Choroid plexus epithelial cell (primary cell): ENCODE measurements at regions not wholly inside any gene's neighbourhood (a gene's known extent, or its start where the extent isn't known, plus 50 kb on each side); places are given as distances from the start of the nearest gene placed in this dataset.
"Not testable (repeated sequence)": the region's sequence is repeated elsewhere in the genome, so short reads cannot be mapped to it uniquely, and the experiment has no call there.

ENCODE experiments used
- DNase-seq: peaks from one replicate; pipeline ENCODE4 v3.0.0-alpha.2; 2010; ENCODE audit warnings: low read depth
- H3K4me3 ChIP-seq: 2 replicates; pipeline ENCODE4 v1.5.1; 2011; ENCODE audit warnings: low read depth, mild to moderate bottlenecking, control low read depth, low read length, moderate library complexity
- TF ChIP-seq, protein P1 (sequence below): conservative IDR thresholded peaks from 2 replicates; pipeline ENCODE4 v1.5.1; 2011; ENCODE audit warnings: low read depth, mild to moderate bottlenecking, control low read depth, inconsistent platforms, low read length, moderate library complexity

DNA sequence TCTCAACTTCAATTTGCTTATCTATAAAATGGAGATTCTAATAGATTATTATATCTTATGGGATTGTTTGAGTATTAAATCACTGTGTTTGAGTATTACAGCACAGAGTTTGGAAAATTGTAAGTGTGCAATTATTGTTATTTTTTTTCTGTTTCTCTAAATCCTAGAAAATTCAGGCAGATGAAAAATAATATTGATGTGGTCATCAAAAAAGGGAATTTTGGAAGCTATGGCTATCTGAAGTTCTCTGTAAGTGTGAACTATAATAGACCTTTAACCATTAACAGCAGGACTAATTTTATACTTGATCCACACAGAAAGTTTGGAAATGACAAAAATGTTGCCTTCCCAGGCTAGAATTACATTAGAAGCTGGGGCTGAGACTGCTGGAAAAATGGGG is 393.2 kb downstream of the SUCLG1 start:
- DNase-seq = no peak
- no peak overlapping the region for H3K4me3 ChIP-seq
- TF ChIP-seq, protein P1, sequence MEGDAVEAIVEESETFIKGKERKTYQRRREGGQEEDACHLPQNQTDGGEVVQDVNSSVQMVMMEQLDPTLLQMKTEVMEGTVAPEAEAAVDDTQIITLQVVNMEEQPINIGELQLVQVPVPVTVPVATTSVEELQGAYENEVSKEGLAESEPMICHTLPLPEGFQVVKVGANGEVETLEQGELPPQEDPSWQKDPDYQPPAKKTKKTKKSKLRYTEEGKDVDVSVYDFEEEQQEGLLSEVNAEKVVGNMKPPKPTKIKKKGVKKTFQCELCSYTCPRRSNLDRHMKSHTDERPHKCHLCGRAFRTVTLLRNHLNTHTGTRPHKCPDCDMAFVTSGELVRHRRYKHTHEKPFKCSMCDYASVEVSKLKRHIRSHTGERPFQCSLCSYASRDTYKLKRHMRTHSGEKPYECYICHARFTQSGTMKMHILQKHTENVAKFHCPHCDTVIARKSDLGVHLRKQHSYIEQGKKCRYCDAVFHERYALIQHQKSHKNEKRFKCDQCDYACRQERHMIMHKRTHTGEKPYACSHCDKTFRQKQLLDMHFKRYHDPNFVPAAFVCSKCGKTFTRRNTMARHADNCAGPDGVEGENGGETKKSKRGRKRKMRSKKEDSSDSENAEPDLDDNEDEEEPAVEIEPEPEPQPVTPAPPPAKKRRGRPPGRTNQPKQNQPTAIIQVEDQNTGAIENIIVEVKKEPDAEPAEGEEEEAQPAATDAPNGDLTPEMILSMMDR = no peak

DNA sequence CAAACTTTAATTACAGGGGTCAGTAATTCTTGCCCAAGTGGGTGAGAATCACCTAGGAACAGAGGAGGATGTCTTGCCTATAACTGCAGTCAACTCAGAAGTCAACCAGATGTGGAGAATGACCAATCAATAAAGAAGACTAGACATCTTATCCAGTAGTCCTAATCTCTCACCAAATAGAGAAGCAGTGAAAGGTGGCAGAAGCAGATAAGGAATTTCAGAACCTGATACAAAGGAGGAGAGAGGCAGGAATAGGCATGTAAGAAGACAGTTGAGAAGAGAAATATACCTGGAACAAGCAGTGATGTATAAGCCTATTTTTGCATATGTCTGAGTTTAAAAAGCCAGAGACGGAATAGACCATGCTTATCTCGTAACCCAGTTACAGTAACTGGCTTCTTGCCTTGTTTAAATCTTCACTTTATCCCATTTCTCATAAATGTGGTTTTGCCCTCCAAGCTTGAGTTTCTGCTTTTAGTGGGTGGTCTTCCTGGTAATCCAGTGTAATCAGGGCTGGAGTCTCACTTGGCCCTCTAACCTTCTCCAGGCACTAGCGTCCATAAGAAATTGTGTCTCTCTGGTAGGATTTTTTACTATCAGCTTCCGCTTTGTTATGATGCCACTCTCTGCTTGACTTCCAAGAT is 401.0 kb downstream of the SUCLG1 start:
- no peak overlapping the region for H3K4me3 ChIP-seq
- TF ChIP-seq, protein P1 = no peak
- no peak for DNase-seq

DNA sequence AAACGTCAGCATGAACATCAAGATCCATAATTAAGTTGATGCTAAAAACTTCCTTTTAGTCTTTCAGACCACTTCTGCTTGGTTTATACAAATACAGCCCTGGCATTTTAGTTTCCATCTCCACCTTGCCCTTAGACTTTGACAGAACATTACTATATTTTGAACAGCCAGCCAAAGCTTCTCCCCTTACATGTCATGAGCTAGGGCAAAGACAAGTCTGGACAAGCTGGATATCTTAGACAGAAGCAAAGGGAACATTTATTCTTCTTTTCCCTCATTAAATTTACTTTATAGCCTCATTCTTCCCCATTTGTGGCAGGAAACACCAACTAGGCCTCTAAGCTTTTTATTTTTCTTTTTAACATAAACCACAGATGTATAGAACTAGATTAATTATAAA is 403.3 kb downstream of the SUCLG1 start:
- TF ChIP-seq, protein P1 = no peak
- H3K4me3 ChIP-seq = no peak overlapping the region
- DNase-seq = no peak

DNA sequence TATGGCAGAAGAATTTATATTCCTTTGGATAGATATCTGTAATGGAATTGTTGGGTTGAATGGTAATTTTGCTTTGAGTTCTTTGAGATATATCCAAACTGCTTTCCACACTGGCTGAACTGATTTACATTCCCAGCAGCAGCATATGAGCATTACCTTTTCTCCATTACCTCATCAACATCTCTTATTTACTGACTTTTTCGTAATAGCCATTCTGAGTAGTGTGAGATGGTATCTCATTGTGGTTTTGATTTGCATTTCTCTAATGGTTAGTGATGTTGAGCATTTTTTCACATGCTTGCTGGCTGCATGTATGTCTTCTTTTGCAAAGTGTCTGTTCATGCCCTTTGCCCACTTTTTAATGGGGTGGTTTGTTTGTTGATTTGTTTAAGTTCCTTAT is 404.5 kb downstream of the SUCLG1 start:
- not testable (repeated sequence) for DNase-seq, H3K4me3 ChIP-seq

DNA sequence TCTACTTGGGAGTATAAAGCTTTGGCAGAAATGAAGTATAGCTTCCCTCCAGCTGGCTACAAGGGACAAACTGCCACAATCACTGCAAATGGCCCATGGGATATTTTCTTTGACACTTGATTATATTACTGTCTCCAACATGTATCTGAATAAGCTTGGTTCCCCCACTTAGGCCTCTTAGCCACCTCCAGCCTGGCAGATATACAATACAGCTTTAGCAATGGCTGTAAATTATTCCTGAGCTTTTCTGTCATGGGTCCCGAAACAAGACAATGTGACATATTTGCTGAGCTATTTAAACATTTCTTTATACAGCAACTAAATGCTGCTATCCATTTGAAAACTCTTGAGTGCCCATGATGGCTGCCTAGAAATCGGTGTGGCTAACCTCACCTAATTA is 406.2 kb downstream of the SUCLG1 start:
- TF ChIP-seq, protein P1 = no peak
- no peak for DNase-seq

DNA sequence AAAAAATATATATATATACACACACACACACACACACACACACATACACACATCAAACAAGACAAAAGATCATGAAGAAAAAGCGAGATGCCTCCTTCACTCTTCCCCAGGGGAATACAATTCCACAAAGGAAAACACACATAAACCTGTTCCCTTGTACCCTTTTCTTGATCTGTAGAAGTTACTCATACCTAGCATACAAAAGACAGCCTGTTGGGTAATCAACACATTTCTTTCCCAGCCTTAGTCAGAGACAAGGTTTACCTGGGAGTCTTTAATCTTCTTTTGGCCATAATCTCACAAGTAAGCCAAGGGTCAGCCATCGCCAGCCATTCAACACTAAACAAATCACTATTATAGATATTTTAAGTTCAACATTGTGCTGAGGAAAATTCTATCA is 407.0 kb downstream of the SUCLG1 start:
- TF ChIP-seq, protein P1 = no peak

More for the DNA sequence above, 406.2 kb downstream of the SUCLG1 start:
- H3K4me3 ChIP-seq = no peak overlapping the region

DNA sequence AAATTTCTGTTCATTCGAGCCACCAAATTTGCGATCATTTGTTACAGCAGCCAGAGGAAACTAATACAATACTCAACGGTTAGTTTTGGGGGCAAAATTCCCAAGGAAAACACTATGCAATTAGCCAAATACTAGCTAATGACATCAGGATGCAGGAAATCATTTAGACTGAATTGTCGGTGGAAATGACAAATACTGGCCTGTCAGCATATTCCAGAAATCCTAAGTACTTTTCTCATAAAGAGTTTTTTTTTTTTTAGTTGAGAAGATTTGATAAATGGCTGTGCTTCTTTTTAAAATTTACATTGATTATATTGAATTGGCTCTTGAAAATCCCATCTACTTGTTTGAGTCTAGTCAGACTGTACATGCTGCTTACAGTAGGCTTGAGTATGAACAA is 410.1 kb downstream of the SUCLG1 start:
- TF ChIP-seq, protein P1 = no peak
- no peak for DNase-seq
- no peak overlapping the region for H3K4me3 ChIP-seq

More for the DNA sequence above, 407.0 kb downstream of the SUCLG1 start:
- no peak overlapping the region for H3K4me3 ChIP-seq
- no peak for DNase-seq
